ENCODE measurements at regions not wholly inside any gene's neighbourhood (a gene's known extent, or its start where the extent isn't known, plus 50 kb on each side); places are given as distances from the start of the nearest gene placed in this dataset.
"Not testable (repeated sequence)": the region's sequence is repeated elsewhere in the genome, so short reads cannot be mapped to it uniquely, and the experiment has no call there.

- not testable (repeated sequence) for DNase-seq
Measured at GRCh38 chr9:39463696-39464095, 108.2 kb downstream of the SPATA31A1 start.

DNA sequence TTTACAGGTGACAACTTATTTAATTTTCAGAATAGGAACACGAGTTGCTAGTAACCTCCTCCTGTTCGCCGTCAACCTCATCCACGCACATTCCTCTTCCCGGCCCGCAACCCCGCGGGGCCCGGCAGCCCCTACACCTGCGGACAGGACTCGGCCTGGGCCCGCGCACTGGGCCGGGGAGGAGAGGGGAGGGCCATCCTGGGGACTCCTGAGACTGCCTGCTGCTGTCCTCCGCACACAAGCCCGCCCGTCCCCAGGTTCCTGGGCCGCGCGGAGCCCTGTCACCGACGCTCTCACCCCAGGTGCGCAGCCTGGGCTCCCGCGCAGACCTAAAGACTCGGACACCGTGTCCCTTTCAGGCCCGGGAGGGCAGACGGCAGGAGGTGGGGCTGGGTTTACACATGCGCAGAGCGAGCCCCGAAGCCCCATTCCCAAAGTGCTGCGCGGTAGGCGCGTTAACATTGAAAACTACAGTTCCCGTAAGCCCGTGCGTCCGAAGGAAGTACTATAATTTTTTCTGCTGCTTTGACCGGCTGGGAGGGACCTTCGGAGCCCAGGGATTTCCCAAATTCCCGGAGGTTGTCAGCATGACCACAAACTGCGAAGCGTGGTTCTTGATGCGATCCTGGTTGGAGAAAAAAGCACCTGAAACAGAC lies 108.8 kb downstream of the SPATA31A1 start:
- DNase-seq = peak; percentile 38

- not testable (repeated sequence) for DNase-seq
Measured at GRCh38 chr9:39474499-39474898, 119.0 kb downstream of the SPATA31A1 start.

- not testable (repeated sequence) for DNase-seq
Measured at GRCh38 chr9:39483073-39483472, 127.6 kb downstream of the SPATA31A1 start.

- not testable (repeated sequence) for DNase-seq
Measured at GRCh38 chr9:39483880-39484279, 128.4 kb downstream of the SPATA31A1 start.

GRCh38 chr9:39484292-39484691 lies 128.8 kb downstream of the SPATA31A1 start:
- not testable (repeated sequence) for DNase-seq

DNA sequence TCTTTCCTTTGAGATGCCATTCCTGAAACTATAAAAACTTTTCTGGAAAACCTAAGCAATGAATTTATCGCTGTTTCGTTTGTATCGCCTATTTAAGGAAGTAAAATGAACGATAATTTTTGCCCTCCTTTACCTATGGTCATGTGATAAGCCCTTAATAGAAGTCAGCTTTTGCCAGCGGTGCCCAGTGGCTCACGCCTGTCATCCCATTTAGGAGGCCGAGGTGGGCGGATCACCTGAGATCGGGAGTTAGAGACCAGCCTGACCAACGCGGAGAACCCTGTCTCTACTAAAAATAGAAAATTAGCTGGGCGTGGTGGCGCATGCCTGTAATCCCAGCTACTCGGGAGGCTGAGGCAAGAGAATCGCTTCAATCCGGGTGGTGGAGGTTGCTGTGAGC lies 132.0 kb downstream of the SPATA31A1 start:
- DNase-seq = not testable (repeated sequence)

- not testable (repeated sequence) for DNase-seq
Measured at GRCh38 chr9:39496248-39496647, 140.8 kb downstream of the SPATA31A1 start.

DNA sequence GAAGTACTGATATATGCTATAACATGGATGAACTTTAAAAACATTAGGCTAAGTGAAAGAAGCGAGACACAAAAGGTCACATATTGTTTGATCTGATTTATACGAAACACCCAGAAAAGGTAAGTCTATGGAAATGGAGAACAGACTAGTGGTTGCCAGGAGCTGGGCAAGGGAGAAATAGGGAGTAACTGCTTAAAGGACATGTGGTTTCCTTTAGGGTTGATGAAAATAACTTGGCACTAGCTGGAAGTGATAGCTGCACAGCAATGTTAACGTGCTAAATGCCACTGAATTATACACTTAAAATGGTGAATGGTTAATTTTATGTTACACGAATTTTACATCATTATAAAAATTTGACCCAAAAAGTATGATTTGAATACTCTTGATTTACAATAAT lies 147.7 kb downstream of the SPATA31A1 start:
- DNase-seq = not testable (repeated sequence)

DNA sequence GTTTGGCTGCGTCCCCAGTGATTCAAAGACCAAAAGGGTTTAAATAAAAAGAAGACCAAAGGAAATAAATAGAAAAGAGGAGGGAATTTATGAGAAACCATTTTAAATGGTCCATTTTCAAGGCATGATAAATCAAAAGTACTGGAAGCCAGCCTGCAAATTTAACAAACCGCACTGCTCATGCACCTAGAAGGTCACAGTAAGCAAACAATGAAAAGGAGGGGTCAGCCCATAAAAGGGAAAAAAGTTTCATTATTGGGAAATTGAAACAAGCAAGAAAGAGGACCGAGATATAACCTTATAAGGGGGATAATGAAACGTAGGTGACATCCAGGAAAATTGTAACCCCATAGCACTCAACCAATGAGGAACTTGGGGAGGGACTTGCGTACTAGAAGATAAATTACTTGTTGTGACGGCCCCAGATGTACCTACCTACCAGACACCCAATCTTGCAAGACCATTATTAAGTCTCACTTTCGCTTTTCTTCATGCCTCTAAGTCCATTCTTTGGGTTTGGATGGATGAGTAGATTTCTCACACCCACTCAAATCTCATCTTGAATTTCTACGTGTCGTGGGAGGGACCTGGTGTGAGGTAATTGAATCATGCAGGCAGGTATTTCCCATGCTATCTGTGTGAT lies 172.0 kb downstream of the SPATA31A1 start:
- DNase-seq = not testable (repeated sequence)

DNA sequence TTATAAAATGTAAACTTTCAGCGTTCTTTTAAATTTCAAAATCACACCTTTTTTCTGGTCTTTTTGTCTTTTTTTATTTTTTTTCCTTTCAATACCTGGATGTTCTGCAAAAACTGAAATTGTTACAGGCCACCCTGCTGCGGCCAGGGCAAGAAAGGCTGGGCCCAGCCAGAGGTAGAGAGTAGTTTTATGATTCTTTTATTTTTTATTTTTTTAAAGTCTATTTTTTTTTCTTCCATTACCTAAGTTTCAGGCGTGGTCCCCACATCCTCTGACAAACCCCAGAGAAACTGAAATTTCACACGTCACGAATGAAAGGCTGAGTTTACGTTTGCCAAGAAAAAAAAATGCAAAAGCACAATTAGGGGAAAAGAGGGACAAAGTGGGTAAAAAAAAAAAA lies 177.1 kb downstream of the SPATA31A1 start:
- DNase-seq = not testable (repeated sequence)

GRCh38 chr9:39533001-39533762 lies 177.7 kb downstream of the SPATA31A1 start:
- DNase-seq = not testable (repeated sequence)

DNA sequence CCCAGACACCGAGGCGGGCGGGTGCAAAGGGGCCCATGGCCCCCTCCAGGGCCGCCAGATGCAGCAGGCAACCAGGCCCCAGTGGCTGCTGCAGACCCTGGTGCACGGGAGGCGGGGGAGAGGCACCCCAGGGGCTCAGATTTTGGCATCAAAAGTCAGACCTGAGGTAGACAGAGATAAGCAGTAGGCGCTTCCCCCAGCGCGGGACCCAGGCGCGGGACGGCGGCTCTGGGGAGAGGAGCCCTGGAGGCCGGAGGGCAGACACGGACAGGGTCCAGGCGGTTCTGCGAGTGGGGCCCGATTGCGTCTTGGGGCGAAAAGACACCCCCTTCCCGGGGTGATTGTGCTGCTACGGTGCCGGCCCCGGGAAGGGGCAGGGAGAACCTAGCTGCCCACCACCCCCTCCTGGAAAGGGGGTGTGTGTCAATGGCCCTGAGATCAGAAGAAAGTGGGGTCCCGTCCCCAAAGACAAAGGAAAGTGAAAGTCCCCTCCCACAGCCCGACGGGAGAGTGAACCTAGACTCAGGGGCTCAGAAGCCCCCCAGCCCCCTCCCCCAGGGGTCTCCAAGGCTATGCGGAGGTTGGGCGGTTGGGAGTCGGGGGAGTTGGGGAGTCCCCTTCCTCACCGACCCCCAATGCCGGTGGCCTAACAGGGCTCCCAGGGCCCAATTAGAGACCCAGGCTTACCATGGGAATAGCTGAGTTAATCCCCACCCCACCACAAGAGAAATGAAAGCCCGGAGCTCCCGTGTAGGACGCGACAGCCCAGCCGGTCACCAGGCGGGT lies 178.5 kb downstream of the SPATA31A1 start:
- not testable (repeated sequence) for DNase-seq

DNA sequence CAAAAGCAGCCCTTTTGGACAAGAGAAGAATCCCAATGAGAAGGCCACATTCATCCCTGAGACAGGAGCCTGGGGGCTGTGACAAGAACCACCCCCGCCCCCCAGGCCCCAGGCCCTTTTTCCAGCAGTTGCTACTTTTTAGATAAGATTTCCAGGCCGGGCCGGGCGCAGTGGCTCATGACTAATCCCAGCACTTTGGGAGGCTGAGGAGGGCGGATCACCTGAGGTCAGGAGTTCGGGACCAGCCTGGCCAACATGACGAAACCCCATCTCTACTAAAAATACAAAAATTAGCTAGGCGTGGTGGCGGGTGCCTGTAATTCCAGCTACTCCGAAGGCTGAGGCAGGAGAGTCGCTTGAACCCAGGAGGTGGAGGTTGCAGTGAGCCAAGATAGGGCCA lies 179.4 kb downstream of the SPATA31A1 start:
- DNase-seq = not testable (repeated sequence)

GRCh38 chr9:39542157-39542556 lies 186.7 kb downstream of the SPATA31A1 start:
- not testable (repeated sequence) for DNase-seq

GRCh38 chr9:39545079-39545478 lies 189.6 kb downstream of the SPATA31A1 start:
- not testable (repeated sequence) for DNase-seq

GRCh38 chr9:39550573-39550972 lies 195.1 kb downstream of the SPATA31A1 start:
- DNase-seq = not testable (repeated sequence)

- DNase-seq = not testable (repeated sequence)
Measured at GRCh38 chr9:39551544-39551943, 196.1 kb downstream of the SPATA31A1 start.

- DNase-seq = not testable (repeated sequence)
Measured at GRCh38 chr9:39552242-39552881, 196.9 kb downstream of the SPATA31A1 start.

DNA sequence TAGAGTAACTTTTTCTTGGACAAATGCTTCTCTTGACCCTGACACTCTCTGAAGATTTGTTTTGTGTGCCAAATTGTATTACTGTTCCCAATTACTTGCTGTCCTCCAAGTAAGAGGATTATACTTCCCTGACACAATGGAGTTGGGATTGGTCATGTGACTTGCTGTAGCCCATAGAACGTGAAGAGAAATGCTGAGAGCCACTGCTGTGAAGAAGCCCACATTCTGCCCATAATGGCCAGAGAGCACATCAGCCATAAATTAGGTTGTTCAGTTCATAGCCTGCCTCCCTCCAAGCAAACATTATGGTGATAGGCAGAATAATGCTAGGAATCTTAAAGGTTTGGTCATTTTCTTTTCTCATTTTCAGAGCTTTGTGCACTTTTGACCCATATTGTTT lies 198.9 kb downstream of the SPATA31A1 start:
- DNase-seq = not testable (repeated sequence)

DNA sequence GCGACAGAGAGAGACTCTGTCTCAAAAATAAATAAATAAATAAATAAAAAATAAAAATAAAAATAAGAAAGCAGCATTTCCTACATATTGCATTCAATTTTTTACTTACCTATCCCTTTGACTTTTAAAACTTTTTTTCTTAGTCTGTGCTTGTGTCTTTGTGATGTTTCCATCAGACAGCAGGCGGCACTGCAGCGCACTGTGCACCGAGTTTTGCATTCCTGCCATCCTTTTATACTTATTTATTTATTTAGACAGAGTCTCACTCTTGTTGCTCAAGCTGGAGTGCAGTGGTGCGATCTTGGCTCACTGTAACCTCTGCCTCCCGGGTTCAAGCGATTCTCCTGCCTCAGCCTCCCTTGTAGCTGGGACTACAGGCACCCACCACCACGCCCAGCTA lies 203.9 kb downstream of the SPATA31A1 start:
- DNase-seq = not testable (repeated sequence)

DNA sequence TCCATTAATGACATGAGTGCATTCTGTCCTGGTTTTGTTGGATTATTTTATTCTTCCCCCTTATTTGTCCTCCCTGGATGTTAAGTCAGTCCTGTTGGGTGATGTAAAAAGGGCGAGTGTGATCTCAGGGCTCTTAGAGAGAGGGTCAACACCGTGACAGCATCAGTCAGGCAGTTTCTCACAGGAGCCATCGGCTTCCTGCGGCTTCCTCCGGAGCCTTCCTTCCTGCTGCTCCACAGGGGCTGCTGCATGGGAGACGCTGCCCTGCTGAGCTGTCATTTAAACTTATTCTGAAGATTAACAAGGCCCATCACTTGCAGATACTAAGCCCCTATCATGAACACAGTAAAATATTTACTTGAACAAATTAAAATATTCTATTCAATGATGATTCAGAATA lies 211.3 kb downstream of the SPATA31A1 start:
- not testable (repeated sequence) for DNase-seq

Data from NCI-H510A treated with DMSO at 0.1 percent for 48 hours (cell line).